GM23338 (cell line): ENCODE measurements at regions not wholly inside any gene's neighbourhood (a gene's known extent, or its start where the extent isn't known, plus 50 kb on each side); places are given as distances from the start of the nearest gene placed in this dataset.

Experiments
- ATAC-seq: fragments of 200-7000 bp; cut with Tn5 transposase; 3 replicates; pipeline ENCODE4 v1.9.1; 2020
- DNase-seq: peaks from one replicate; pipeline ENCODE4 v3.0.0-alpha.2; 2015; ENCODE audit warnings: low spot score
- H2AFZ ChIP-seq: fragments of 200-600 bp; sonication (generic); 2 replicates; pipeline ENCODE4 v1.8.0; 2016; ENCODE audit warnings: antibody characterized with exemption, mild to moderate bottlenecking, moderate library complexity
- H3F3A ChIP-seq: fragments of 200-600 bp; sonication (generic); replicated peaks from 2 replicates; pipeline ENCODE4 v1.8.0; 2017; ENCODE audit warnings: antibody characterized with exemption, mixed run types, low read depth
- H3K27ac ChIP-seq: fragments of 200-600 bp; sonication (generic); 2 replicates; pipeline ENCODE4 v1.6.1; 2016; ENCODE audit warnings: low read depth
- H3K27me3 ChIP-seq: fragments of 200-600 bp; sonication (generic); 2 replicates; pipeline ENCODE4 v1.8.0; 2016; ENCODE audit warnings: mild to moderate bottlenecking, mixed run types, moderate library complexity; ENCODE audit not compliant: insufficient read depth
- H3K36me3 ChIP-seq: fragments of 200-600 bp; sonication (generic); 2 replicates; pipeline ENCODE4 v1.8.0; 2016; ENCODE audit warnings: mild to moderate bottlenecking; ENCODE audit not compliant: insufficient read depth
- H3K4me1 ChIP-seq: fragments of 200-600 bp; sonication (generic); 2 replicates; pipeline ENCODE4 v1.8.0; 2016; ENCODE audit warnings: mild to moderate bottlenecking, moderate library complexity; ENCODE audit not compliant: insufficient read depth
- H3K4me2 ChIP-seq: fragments of 200-600 bp; sonication (generic); 2 replicates; pipeline ENCODE4 v1.7.1; 2017; ENCODE audit warnings: mixed run types
- H3K4me3 ChIP-seq: fragments of 200-600 bp; sonication (generic); 2 replicates; pipeline ENCODE4 v1.6.1; 2016; ENCODE audit warnings: mixed run types
- H3K79me2 ChIP-seq: fragments of 200-600 bp; sonication (generic); replicated peaks from 2 replicates; pipeline ENCODE4 v1.8.0; 2017; ENCODE audit warnings: mild to moderate bottlenecking; ENCODE audit not compliant: insufficient read depth
- H3K9me2 ChIP-seq: fragments of 200-600 bp; sonication (generic); 2 replicates; pipeline ENCODE4 v1.8.0; 2017; ENCODE audit not compliant: insufficient read depth
- H4K20me1 ChIP-seq: fragments of 200-600 bp; sonication (generic); replicated peaks from 2 replicates; pipeline ENCODE4 v1.8.0; 2017; ENCODE audit warnings: mild to moderate bottlenecking; ENCODE audit not compliant: insufficient read depth
- H3K27ac Mint-ChIP-seq: 2 replicates; pipeline ENCODE4 v1.8.0; 2020; ENCODE audit warnings: inconsistent platforms, mild to moderate bottlenecking, moderate library complexity, mixed read lengths
- H3K27me3 Mint-ChIP-seq: 3 replicates; pipeline ENCODE4 v1.8.0; 2022; ENCODE audit warnings: low read depth, mild to moderate bottlenecking, moderate library complexity, mixed read lengths, inconsistent platforms; ENCODE audit not compliant: insufficient read depth, poor library complexity
- H3K36me3 Mint-ChIP-seq: 3 replicates; pipeline ENCODE4 v1.8.0; 2021; ENCODE audit warnings: low read depth, mild to moderate bottlenecking, inconsistent platforms, moderate library complexity, mixed read lengths
- H3K4me1 Mint-ChIP-seq: 3 replicates; pipeline ENCODE4 v1.8.0; 2020; ENCODE audit warnings: mild to moderate bottlenecking, inconsistent platforms, mixed read lengths
- H3K4me3 Mint-ChIP-seq: 3 replicates; pipeline ENCODE4 v1.8.0; 2021; ENCODE audit warnings: moderate library complexity, mild to moderate bottlenecking, inconsistent platforms, mixed read lengths
- H3K9me3 Mint-ChIP-seq: 3 replicates; pipeline ENCODE4 v1.8.0; 2020; ENCODE audit warnings: moderate library complexity, mild to moderate bottlenecking, inconsistent platforms, mixed read lengths
- CREB1 ChIP-seq: fragments of 250-450 bp; sonication (Bioruptor Pico); IDR thresholded peaks from 2 replicates; pipeline ENCODE4 v1.5.0; 2020; ENCODE audit warnings: low read depth, mild to moderate bottlenecking, moderate library complexity
- EZH2 ChIP-seq: fragments of 200-600 bp; sonication (generic); IDR thresholded peaks from one replicate; pipeline ENCODE4 v1.8.0; 2017; ENCODE audit warnings: antibody characterized with exemption, mild to moderate bottlenecking, low read depth; ENCODE audit not compliant: unreplicated experiment
- EZH2phosphoT487 ChIP-seq: fragments of 200-600 bp; sonication (generic); IDR thresholded peaks from one replicate; pipeline ENCODE4 v1.8.1; 2018; ENCODE audit warnings: antibody characterized with exemption; ENCODE audit not compliant: unreplicated experiment
- JUNB ChIP-seq: IDR thresholded peaks from one replicate; pipeline ENCODE4 v1.6.1; 2016; ENCODE audit warnings: antibody characterized with exemption; ENCODE audit not compliant: unreplicated experiment
- NANOG ChIP-seq: IDR thresholded peaks from 2 replicates; pipeline ENCODE4 v1.6.1; 2016; ENCODE audit warnings: antibody characterized with exemption, borderline replicate concordance
- POLR2AphosphoS5 ChIP-seq: IDR thresholded peaks from 2 replicates; pipeline ENCODE4 v1.6.1; 2016; ENCODE audit warnings: antibody characterized with exemption, low read depth
- STAT1 ChIP-seq: IDR thresholded peaks from one replicate; pipeline ENCODE4 v1.6.1; 2016; ENCODE audit warnings: antibody characterized with exemption; ENCODE audit not compliant: unreplicated experiment
- ZNF114 ChIP-seq: fragments of 250-450 bp; sonication (Bioruptor Pico); IDR thresholded peaks from 2 replicates; pipeline ENCODE4 v1.5.0; 2020; ENCODE audit warnings: mild to moderate bottlenecking, moderate library complexity
- ZNF331 ChIP-seq: fragments of 250-450 bp; sonication (Bioruptor Pico); IDR thresholded peaks from 2 replicates; pipeline ENCODE4 v1.5.0; 2020; ENCODE audit warnings: low read depth, mild to moderate bottlenecking, moderate library complexity
- TF ChIP-seq, protein P1 (sequence below), 2 experiments: fragments of 200-600 bp in 1 of 2; sonication (generic) in 1 of 2; conservative IDR thresholded peaks; 2 replicates each; pipeline versions ENCODE4 v1.5.1 to v1.6.1; 2016 to 2017; ENCODE audit warnings: antibody characterized with exemption in 2 of 2, low read depth in 2 of 2, mild to moderate bottlenecking in 2 of 2, moderate library complexity in 1 of 2
- TF ChIP-seq, protein P2 (sequence below): fragments of 250-450 bp; sonication (Bioruptor Pico); IDR thresholded peaks from 2 replicates; pipeline ENCODE4 v1.5.0; 2020; ENCODE audit warnings: mild to moderate bottlenecking, moderate library complexity
- TF ChIP-seq, protein P3 (sequence below): IDR thresholded peaks from one replicate; pipeline ENCODE4 v1.6.1; 2018; ENCODE audit warnings: antibody characterized with exemption; ENCODE audit not compliant: unreplicated experiment
- TF ChIP-seq, protein P4 (sequence below): IDR thresholded peaks from 2 replicates; pipeline ENCODE4 v1.6.1; 2016; ENCODE audit warnings: antibody characterized with exemption

DNA sequence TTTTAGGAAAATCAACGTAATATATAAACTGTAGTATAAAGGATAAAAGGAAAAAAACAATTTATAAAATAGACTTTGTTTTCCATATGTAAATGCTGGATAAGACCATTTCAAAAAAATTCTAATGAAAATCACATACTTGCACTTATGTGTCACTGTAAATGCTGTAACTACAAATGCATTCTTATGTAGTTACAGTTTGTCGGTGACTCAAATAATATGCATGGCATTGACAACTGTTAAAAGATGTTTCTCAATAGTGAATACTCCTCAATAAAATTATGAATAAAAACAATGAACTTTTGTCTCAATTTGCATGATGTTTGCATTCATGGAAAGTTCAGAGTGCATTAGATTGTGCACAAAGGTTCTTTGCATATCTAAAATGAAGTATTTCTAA, 614.0 kb upstream of the CHRM3 start:
- 0 out of 3 replicates have a peak, but pooled peaks cover 2% of the 10 kb centered on the region for H3K9me3 Mint-ChIP-seq
- Histone ChIP-seq H3K4me3 (no peak overlapping the region), H3F3A (no peaks in the 10 kb centered on the region), H3K79me2 (no peaks in the 10 kb centered on the region), H2AFZ (no peak overlapping the region), H3K4me2 (no peak overlapping the region), H3K9me2 (no peaks in the 10 kb centered on the region; the same call in 1 of the 2 replicates), H3K27me3 (no peaks in the 10 kb centered on the region), H3K36me3 (no peaks in the 10 kb centered on the region), H4K20me1 (no peaks in the 10 kb centered on the region), H3K27ac (no peak overlapping the region), H3K4me1 (no peaks in the 10 kb centered on the region)
- H3K36me3 Mint-ChIP-seq: no peaks in the 10 kb centered on the region
- H3K4me1 Mint-ChIP-seq: no peaks in the 10 kb centered on the region
- DNase-seq (no peak), ATAC-seq (no peak)
- no peaks in the 10 kb centered on the region for H3K27me3 Mint-ChIP-seq
- TF ChIP-seq, protein P1, sequence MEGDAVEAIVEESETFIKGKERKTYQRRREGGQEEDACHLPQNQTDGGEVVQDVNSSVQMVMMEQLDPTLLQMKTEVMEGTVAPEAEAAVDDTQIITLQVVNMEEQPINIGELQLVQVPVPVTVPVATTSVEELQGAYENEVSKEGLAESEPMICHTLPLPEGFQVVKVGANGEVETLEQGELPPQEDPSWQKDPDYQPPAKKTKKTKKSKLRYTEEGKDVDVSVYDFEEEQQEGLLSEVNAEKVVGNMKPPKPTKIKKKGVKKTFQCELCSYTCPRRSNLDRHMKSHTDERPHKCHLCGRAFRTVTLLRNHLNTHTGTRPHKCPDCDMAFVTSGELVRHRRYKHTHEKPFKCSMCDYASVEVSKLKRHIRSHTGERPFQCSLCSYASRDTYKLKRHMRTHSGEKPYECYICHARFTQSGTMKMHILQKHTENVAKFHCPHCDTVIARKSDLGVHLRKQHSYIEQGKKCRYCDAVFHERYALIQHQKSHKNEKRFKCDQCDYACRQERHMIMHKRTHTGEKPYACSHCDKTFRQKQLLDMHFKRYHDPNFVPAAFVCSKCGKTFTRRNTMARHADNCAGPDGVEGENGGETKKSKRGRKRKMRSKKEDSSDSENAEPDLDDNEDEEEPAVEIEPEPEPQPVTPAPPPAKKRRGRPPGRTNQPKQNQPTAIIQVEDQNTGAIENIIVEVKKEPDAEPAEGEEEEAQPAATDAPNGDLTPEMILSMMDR (conservative IDR thresholded peaks at IDR 0.05; ENCODE audit: low read depth in 2 of 2): no peak
- TF ChIP-seq, protein P2, sequence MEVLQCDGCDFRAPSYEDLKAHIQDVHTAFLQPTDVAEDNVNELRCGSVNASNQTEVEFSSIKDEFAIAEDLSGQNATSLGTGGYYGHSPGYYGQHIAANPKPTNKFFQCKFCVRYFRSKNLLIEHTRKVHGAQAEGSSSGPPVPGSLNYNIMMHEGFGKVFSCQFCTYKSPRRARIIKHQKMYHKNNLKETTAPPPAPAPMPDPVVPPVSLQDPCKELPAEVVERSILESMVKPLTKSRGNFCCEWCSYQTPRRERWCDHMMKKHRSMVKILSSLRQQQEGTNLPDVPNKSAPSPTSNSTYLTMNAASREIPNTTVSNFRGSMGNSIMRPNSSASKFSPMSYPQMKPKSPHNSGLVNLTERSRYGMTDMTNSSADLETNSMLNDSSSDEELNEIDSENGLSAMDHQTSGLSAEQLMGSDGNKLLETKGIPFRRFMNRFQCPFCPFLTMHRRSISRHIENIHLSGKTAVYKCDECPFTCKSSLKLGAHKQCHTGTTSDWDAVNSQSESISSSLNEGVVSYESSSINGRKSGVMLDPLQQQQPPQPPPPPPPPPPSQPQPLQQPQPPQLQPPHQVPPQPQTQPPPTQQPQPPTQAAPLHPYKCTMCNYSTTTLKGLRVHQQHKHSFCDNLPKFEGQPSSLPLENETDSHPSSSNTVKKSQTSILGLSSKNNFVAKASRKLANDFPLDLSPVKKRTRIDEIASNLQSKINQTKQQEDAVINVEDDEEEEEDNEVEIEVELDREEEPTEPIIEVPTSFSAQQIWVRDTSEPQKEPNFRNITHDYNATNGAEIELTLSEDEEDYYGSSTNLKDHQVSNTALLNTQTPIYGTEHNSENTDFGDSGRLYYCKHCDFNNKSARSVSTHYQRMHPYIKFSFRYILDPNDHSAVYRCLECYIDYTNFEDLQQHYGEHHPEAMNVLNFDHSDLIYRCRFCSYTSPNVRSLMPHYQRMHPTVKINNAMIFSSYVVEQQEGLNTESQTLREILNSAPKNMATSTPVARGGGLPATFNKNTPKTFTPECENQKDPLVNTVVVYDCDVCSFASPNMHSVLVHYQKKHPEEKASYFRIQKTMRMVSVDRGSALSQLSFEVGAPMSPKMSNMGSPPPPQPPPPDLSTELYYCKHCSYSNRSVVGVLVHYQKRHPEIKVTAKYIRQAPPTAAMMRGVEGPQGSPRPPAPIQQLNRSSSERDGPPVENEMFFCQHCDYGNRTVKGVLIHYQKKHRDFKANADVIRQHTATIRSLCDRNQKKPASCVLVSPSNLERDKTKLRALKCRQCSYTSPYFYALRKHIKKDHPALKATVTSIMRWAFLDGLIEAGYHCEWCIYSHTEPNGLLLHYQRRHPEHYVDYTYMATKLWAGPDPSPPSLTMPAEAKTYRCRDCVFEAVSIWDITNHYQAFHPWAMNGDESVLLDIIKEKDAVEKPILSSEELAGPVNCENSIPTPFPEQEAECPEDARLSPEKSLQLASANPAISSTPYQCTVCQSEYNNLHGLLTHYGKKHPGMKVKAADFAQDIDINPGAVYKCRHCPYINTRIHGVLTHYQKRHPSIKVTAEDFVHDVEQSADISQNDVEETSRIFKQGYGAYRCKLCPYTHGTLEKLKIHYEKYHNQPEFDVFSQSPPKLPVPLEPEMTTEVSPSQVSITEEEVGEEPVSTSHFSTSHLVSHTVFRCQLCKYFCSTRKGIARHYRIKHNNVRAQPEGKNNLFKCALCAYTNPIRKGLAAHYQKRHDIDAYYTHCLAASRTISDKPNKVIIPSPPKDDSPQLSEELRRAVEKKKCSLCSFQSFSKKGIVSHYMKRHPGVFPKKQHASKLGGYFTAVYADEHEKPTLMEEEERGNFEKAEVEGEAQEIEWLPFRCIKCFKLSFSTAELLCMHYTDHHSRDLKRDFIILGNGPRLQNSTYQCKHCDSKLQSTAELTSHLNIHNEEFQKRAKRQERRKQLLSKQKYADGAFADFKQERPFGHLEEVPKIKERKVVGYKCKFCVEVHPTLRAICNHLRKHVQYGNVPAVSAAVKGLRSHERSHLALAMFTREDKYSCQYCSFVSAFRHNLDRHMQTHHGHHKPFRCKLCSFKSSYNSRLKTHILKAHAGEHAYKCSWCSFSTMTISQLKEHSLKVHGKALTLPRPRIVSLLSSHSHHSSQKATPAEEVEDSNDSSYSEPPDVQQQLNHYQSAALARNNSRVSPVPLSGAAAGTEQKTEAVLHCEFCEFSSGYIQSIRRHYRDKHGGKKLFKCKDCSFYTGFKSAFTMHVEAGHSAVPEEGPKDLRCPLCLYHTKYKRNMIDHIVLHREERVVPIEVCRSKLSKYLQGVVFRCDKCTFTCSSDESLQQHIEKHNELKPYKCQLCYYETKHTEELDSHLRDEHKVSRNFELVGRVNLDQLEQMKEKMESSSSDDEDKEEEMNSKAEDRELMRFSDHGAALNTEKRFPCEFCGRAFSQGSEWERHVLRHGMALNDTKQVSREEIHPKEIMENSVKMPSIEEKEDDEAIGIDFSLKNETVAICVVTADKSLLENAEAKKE (CRISPR knock-in tag): no peak
- TF ChIP-seq ZNF114 (no peak), ZNF331 (no peak), JUNB (no peak), CREB1 (CRISPR knock-in tag) (no peak), STAT1 (no peak), POLR2AphosphoS5 (no peak), EZH2 (no peak), NANOG (no peak), EZH2phosphoT487 (no peak)
- TF ChIP-seq, protein P3, sequence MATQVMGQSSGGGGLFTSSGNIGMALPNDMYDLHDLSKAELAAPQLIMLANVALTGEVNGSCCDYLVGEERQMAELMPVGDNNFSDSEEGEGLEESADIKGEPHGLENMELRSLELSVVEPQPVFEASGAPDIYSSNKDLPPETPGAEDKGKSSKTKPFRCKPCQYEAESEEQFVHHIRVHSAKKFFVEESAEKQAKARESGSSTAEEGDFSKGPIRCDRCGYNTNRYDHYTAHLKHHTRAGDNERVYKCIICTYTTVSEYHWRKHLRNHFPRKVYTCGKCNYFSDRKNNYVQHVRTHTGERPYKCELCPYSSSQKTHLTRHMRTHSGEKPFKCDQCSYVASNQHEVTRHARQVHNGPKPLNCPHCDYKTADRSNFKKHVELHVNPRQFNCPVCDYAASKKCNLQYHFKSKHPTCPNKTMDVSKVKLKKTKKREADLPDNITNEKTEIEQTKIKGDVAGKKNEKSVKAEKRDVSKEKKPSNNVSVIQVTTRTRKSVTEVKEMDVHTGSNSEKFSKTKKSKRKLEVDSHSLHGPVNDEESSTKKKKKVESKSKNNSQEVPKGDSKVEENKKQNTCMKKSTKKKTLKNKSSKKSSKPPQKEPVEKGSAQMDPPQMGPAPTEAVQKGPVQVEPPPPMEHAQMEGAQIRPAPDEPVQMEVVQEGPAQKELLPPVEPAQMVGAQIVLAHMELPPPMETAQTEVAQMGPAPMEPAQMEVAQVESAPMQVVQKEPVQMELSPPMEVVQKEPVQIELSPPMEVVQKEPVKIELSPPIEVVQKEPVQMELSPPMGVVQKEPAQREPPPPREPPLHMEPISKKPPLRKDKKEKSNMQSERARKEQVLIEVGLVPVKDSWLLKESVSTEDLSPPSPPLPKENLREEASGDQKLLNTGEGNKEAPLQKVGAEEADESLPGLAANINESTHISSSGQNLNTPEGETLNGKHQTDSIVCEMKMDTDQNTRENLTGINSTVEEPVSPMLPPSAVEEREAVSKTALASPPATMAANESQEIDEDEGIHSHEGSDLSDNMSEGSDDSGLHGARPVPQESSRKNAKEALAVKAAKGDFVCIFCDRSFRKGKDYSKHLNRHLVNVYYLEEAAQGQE: no peak
- TF ChIP-seq, protein P4, sequence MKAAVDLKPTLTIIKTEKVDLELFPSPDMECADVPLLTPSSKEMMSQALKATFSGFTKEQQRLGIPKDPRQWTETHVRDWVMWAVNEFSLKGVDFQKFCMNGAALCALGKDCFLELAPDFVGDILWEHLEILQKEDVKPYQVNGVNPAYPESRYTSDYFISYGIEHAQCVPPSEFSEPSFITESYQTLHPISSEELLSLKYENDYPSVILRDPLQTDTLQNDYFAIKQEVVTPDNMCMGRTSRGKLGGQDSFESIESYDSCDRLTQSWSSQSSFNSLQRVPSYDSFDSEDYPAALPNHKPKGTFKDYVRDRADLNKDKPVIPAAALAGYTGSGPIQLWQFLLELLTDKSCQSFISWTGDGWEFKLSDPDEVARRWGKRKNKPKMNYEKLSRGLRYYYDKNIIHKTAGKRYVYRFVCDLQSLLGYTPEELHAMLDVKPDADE: no peak
- H3K27ac Mint-ChIP-seq: no peak overlapping the region
- no peak overlapping the region for H3K4me3 Mint-ChIP-seq
